ENCODE measurements at regions not wholly inside any gene's neighbourhood (a gene's known extent, or its start where the extent isn't known, plus 50 kb on each side); places are given as distances from the start of the nearest gene placed in this dataset.

DNA sequence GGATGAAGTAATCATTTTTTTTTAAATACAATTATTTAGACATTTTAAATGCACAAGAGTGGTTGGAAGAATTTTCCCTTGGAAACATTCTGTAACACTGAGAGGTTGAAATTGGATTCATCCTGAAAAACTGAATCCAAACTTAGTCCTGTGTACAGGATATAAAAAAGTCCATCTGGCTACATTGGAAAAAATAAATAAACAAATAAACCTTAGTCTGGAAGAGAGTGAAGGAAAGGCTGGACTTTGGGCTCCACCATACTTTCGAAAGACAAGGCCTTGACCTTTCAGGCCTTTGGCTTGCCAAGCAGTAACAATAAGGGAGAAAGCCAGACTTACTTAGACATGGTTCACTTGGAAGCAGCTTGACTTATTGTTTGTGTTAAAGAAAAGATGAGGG lies 664.3 kb downstream of the TENT5A start:
- TF ChIP-seq, protein P1, sequence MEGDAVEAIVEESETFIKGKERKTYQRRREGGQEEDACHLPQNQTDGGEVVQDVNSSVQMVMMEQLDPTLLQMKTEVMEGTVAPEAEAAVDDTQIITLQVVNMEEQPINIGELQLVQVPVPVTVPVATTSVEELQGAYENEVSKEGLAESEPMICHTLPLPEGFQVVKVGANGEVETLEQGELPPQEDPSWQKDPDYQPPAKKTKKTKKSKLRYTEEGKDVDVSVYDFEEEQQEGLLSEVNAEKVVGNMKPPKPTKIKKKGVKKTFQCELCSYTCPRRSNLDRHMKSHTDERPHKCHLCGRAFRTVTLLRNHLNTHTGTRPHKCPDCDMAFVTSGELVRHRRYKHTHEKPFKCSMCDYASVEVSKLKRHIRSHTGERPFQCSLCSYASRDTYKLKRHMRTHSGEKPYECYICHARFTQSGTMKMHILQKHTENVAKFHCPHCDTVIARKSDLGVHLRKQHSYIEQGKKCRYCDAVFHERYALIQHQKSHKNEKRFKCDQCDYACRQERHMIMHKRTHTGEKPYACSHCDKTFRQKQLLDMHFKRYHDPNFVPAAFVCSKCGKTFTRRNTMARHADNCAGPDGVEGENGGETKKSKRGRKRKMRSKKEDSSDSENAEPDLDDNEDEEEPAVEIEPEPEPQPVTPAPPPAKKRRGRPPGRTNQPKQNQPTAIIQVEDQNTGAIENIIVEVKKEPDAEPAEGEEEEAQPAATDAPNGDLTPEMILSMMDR (IDR thresholded peaks at IDR 0.05; ENCODE audit: low read depth, low read length, poor library complexity, severe bottlenecking), result no peak
- no peak for TF ChIP-seq EZH2phosphoT487 (IDR thresholded peaks at IDR 0.05; ENCODE audit: borderline replicate concordance, low read length)

Data from DOHH2 (cell line).